ENCODE measurements at regions not wholly inside any gene's neighbourhood (a gene's known extent, or its start where the extent isn't known, plus 50 kb on each side); places are given as distances from the start of the nearest gene placed in this dataset.

- TF ChIP-seq CTCF (conservative IDR thresholded peaks at IDR 0.05 in 1 of 2, IDR thresholded peaks at IDR 0.05 in 1 of 2; ENCODE audit: low read depth in 1 of 2, low read length in 2 of 2) = no peak
- TF ChIP-seq EZH2 (IDR thresholded peaks at IDR 0.05; ENCODE audit: low read length, missing control alignments) = no peak
Observed at GRCh38 chr5:108675736-108676135, 72.0 kb upstream of the FER start.

Data from fibroblast of lung (primary cell).